HG03439 (cell line): ENCODE measurements at regions not wholly inside any gene's neighbourhood (a gene's known extent, or its start where the extent isn't known, plus 50 kb on each side); places are given as distances from the start of the nearest gene placed in this dataset.

Experiments
- ATAC-seq: cut with Tn5 transposase; IDR thresholded peaks from one replicate; pipeline ENCODE4 v1.9.1; 2021; ENCODE audit warnings: mild to moderate bottlenecking, moderate library complexity; ENCODE audit not compliant: unreplicated experiment

DNA sequence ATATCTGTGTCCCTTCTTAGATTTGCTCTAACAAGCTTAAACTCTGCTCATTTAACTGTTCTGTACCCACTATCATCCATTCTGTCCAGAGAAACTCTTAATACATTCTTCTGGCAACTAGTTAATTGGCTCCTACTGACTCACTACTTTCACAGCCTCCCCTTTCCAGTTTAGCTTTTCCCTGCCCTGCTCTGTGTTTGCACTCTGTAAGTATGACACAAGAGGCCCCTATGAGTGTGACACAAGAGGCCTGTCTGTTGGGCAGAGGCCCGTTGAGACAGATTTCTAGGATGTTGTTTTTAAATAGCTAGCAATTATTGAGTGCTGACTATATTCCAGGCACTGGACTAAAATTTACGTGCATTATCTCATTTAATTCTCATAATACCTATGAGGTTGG, 246.0 kb upstream of the DAAM1 start:
- ATAC-seq: no peak

- no peak for ATAC-seq
These were observed 244.0 kb upstream of the DAAM1 start for GRCh38 chr14:58944343-58944967.

DNA sequence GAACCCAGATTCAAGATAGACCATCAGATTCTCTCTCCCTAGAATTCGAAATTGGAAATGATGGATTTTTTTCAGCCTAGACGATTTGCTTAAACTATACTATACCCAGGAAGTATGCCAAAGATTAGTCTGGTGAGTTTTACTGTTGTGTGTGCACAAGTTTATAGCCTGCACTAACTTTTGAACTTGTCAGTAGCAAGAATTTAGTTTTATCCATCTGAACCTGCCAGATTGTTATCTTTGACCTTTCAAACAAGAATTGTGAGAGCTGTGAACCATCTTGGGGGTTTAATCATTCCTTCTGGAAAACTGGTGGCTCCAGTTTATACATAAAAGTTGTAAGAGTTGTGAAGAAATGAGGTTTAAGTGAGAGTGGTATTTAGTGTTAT, 243.5 kb upstream of the DAAM1 start:
- ATAC-seq: no peak

GRCh38 chr14:58946431-58946830, 242.0 kb upstream of the DAAM1 start:
- ATAC-seq: no peak

DNA sequence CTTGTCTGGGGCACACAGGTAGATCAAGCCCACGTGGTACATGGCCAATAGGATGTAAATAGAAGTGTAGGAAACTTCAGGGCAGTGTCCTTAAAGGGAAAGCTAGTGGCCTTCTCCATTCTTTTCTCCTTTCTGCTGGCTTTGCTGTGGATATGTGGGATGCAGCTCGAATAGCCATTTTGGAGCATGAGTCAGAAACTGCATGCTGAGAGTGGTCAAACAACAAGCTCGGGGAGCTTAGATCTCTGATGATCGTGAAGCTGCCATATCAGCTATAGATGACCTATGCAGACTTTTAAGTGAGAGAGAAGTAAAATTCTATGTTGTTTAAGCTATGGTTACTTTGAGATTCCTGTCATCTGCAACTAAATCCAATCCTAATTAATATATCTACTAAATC, 241.3 kb upstream of the DAAM1 start:
- ATAC-seq: no peak

- no peak for ATAC-seq
These were observed 240.5 kb upstream of the DAAM1 start for GRCh38 chr14:58947814-58948445.

DNA sequence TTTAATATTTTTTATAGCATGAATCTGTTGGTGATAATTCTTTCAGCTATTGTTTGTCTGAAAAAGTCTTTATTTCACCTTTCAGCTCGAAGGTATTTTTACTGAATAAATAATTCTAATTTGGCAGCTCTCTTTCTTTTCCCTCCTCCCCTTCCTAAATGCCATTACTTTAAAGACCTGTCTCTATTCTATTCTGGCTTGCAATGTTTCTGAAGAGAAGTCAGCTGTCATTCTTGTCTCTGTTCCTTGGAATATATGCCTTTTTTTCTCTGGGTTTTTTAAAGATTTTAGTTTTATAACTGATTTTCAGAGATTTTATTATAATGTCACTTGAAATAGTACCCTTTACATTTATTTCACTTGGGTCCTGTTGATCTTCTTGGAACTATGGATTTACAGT, 237.9 kb upstream of the DAAM1 start:
- ATAC-seq: no peak

DNA sequence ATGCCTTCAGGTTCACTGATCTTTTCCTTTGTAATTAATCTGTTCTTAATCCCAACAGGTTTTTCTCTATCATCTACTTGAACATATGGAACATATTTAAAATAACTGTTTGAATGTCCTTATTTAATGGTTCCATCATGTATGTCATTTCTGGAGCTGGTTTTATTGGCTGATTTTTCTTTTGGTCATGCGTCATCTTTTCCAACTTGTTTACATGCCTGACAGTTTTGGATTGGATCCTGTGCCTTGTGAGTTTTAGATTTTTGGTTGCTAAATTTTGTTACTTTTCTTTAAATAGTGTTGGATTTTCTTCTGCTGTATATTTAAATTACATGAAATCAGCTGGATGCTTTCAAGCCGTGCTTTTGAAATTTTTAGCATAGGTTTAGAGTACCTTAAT, 237.3 kb upstream of the DAAM1 start:
- no peak for ATAC-seq

DNA sequence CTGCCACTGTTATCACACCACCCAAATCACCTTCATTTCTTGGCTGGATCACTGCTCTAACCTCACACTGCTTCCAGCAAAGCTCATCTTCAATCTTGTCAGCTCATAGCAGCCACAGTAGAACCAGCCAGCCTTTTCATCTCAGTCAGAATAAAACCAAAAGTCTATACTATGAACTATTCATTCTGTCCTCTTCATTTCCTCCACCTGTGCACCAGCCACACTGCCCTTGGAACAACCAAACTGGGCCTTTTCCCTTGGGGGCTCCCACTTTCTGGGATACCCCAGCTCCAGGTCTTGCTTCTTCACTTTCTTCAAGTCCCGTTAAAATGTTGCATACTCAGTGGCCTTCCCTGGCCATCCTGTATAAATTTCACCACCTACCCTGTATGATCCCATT, 234.4 kb upstream of the DAAM1 start:
- no peak for ATAC-seq

DNA sequence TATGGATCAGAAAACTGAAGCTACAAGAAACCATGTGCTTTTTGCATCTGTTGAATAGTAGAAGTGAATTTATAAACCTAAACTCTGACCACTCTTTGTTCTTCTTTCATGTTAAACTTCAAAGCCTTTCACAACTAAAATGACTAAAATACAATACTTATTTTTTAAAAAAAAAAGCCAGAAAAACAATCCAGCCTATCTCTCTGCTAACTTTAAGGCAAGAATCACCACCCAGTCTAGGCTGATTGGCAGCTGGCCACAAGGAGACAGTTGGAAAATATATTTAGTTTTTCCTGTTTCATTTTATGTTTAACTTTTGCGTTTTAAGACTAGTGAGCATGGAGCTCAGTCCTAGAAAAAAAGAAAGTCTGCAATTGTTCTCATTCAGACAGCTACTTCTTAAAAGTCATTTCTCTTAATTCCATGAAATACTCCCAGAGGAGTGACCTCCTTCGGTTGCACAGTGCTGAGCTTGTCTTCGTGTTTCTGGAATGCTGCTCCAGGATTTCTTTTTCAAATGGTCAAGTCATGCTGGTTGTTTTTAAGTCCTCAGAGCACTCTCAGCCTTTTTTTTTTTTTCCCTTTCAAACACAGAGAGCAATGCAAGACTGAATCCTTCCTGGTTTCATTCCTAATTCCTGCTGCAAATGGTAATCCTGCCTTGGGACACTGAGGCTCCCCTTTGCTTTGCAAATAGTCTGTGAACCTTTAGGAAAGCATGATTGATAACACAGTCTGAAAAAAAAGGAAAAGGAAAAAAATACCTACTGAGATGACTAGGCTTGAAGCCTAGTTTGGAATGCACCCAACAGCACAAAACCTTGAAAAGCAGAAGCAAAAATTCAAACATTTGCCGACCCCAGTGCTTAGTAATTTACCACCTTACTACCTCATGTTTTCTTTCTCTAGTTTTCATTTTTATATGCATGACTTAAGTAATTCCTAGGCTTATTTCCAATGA, 233.3 kb upstream of the DAAM1 start:
- no peak for ATAC-seq

DNA sequence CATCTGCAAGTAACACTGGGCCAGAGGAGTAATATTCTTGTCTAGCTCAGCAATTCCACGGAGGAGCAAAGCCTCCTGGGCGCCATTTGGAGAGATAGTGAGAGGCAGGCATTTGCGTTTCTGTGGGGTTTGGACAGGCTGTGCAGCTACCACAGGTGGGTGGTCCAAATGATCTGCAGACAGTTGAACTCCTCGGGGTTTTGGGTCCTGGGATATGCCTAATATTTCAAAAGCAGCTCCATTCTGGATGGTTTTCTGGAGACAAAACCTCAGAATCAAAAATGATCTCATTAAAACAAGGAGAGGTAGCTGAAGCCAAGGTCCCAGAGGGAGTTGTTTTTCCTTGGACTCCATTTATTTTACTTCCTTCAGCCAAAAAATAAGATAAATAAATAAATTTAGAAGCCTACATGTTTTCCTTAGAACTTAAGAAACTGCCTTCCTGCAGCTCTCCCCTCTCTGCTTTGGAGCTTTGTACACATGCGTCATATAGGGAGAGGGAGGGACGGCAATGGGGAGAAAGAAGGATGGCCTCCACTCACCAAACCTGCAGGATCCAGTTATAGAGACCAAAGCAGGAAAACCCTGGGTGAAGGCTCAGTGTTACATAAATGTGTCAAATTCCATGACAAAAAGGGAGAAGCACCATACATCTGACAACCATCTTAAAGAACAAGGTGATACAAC, 227.3 kb upstream of the DAAM1 start:
- no peak for ATAC-seq

DNA sequence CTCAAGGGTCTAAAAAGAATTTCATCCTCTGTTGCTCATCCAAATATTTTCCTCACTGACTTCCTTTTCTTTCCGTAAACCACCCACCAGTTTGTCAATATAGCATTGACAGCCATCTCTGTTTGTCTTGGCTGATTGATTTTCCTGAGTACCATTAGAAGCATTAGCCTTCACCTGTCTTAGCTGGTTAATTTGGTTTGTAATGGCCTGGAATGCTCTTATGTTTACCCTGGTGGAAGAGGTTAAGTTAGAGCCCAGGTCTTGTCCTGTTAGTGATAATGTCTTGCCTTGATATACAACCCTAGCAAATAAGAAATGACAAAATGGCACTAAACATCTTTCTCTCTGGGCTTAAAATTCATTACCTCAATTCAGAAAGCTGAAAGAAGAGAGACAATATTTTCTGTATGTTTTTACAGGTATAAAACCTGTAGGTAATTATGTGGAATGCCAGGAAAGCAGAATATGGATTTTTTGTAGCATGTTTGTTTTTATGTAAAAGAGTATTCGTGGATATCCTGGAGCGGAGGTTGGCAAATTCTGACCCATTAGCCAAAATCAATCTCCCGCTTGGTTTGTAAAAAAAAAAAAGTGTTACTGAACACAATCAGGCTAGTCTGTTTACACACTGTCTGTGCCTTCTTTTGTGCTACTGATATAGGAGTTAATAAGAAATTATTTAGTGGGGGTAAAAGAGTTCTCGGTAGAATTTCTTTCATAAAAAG, 224.4 kb upstream of the DAAM1 start:
- no peak for ATAC-seq

DNA sequence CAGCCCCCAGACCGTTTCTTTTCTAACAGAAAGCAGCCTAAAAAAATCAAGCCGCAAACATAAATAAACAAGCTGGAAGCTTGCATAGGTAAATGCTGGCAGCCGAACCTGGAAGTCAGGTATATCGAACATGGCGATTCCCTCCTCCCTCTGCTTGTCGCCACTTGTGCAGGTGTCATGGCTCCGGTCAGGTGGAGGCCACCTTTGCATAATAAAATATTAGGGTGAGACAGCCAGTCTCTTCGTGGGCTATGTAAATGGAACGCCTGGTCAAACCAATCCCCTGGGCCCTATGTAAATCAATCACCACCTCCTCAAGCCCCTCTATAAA, 223.9 kb upstream of the DAAM1 start:
- no peak for ATAC-seq

- no peak for ATAC-seq
These were observed 222.9 kb upstream of the DAAM1 start for GRCh38 chr14:58965601-58966000.

DNA sequence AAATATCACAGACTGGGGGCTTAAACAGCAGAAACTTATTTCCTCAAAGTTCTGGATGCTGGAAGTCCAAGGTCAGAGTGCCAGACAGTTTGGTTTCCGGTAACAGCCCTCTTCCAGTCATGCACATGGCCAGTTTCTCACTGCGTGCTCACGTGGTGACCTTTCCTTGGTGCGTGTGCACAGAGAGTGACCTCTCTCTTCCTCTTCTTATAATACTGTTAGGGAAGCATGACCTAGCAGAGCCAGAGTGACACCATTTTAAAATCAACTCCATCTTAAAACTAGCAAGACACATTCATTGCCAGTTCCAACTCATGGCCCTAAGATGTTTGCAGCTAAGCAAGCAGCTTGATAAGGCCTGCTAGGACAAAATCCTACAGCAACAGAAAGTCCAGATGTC, 221.5 kb upstream of the DAAM1 start:
- ATAC-seq: no peak

GRCh38 chr14:58969951-58970751, 218.3 kb upstream of the DAAM1 start:
- no peak for ATAC-seq

- no peak for ATAC-seq
These were observed 216.0 kb upstream of the DAAM1 start for GRCh38 chr14:58972233-58973017.

- ATAC-seq: no peak
These were observed 211.1 kb upstream of the DAAM1 start for GRCh38 chr14:58977366-58977765.

GRCh38 chr14:58978343-58978742, 210.1 kb upstream of the DAAM1 start:
- ATAC-seq: no peak
